Stimulated activated CD8-positive, alpha-beta memory T cell treated with anti-CD3 and anti-CD28 coated beads, Interleukin-4, amount 100 ng/mL, for 4 hours (primary cell): ENCODE measurements at regions not wholly inside any gene's neighbourhood (a gene's known extent, or its start where the extent isn't known, plus 50 kb on each side); places are given as distances from the start of the nearest gene placed in this dataset.
"Not testable (repeated sequence)": the region's sequence is repeated elsewhere in the genome, so short reads cannot be mapped to it uniquely, and the experiment has no call there.

Experiments used
- DNase-seq, 2 donors: peaks; one replicate each; pipeline ENCODE4 v3.0.0-alpha.2; 2020; ENCODE audit warnings: low read depth in 2 of 2, low spot score in 1 of 2

DNA sequence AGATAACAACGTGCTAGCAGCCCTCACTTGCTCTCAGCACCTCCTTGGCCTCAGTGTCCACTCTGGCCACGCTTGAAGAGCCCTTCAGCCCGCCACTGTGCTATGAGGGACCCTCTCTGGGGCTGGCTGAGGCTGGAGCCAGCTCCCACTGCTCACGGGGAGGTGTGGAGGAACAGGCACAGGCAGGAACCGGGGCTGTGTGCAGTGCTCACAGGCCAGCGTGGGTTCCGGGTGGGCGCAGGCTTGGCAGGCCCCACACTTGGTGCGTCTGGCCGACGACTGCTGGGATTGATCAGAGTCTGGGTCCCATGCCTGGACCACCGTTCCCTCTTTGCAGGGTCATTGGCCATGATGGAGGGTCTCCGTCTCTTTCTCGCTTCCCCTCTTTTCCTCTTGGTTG, 194.3 kb upstream of the GRAMD2B start:
- DNase-seq: no peak

DNA sequence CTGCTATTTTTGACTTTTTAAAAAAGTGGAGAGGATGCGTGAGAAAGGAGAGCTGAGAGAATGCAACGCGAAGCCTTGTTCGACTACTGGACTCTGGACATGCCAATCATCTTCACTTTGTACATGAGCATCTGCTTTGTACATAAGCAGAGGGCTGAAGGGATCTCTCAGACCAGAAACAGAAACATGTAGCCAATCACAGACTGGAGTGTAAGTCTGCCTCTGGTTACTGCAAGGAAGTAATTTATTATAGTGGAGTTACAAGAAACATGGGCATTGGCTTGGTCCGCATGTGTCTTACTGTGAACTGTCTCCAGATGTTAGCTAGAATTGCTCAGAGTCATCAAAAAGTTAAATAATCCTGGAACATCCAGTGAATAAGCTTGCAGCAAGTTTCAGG, 190.0 kb upstream of the GRAMD2B start:
- DNase-seq: no peak

GRCh38 chr5:126234563-126235195, 188.5 kb upstream of the GRAMD2B start:
- DNase-seq: no peak

- no peak for DNase-seq
These were observed 187.6 kb upstream of the GRAMD2B start for GRCh38 chr5:126235628-126236027.

DNA sequence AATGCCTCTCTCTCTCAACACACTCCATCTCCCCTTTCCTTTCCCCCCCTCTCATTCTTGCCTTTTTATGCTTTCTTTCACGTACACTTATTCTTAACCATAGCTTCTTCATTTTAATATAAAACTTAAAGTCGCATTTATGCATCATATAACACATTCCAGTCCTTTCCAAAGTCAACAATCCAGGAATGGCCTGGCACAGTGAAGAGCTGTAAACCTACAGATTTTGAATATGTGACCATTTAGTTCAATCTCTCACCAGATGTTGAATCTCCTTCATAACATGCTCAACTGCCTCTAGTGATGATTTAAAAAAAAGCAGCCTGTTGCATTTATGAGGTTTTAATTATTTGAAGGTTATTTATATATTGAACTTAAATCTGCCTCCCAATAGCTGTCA, 186.2 kb upstream of the GRAMD2B start:
- no peak for DNase-seq

DNA sequence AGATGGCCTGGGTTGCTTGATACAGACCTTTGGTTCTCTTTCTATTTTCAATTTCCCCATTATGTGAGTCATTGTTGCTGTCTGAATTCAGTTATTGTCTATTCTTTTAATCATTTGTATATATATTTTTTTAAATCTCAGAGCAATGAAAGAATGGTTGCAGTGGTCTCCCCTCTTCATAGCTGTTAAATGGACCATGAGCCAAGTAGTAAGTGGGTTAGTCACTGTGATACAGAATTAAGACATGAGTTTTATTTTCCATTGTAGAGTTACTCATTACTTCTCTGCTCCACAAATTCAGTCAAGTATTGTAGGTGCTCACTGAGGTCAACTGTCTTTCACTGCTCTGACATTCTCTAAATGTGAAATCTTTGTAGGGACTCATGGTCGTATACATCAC, 174.6 kb upstream of the GRAMD2B start:
- no peak for DNase-seq

DNA sequence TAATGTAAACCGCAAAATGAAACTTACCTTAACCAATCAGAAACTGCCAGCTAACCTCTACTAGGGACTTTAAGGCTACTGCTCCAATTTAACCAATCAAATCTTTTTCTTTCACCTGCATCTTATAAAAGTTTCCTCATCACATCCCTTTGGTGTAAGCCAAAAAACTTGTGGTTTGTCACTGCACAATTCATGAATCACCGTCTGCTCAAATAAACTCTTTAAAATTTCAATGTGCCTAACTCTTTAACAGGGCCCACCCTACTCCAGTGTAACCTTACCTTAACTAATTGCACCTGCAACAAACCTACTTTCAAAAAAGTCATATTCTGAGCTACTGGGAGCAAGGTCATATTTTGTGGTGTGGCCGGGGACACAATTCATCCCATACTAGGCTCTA, 172.2 kb upstream of the GRAMD2B start:
- DNase-seq: no peak

GRCh38 chr5:126253406-126253805, 169.8 kb upstream of the GRAMD2B start:
- DNase-seq: no peak

DNA sequence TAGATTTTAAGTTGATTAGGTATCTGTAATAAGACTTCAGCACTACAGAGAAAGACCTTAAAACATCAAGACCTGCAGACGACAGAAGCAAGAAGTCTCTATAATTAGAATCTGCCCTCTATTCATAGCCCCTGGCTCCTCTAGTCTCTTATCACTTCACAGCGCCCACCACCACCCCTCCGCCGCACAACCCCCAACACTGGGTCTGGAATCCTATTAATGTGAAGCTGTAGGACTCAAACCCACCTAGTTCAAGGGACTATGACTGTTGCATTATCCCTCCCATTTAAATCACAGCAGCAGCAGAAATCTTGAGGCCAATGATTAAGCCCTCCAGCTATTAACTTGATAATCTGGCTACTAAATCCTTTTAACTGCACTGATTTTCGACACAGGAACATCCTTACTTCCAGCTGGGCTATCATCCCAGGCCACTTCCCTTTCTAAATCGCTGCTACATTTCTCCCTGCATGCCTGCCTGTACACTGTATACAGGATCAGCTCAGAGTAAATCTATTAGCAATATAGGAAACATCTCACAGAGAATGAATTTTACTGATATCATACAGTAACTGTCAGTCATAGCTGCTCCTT, 159.5 kb upstream of the GRAMD2B start:
- DNase-seq: no peak

GRCh38 chr5:126265917-126266316, 157.3 kb upstream of the GRAMD2B start:
- DNase-seq: no peak

DNA sequence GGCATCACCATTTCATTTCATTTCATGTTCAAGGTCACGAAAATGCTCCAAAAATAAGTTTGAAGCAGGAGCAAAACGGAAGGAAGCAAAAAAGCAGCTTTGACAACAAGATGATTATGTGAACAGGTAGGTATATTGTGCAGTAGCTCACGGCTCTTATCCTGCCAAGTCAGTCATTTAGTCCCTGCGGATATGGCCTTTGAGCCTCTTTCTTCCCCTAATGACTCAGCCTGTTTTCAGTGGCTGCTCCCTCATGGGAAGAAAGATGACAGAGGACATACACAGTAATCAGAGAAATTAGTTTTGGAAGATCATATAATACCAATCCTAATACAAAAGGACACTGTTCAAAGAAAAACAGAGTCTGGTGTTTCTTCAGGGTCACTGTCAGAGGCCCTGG, 155.8 kb upstream of the GRAMD2B start:
- DNase-seq: no peak

GRCh38 chr5:126268697-126269315, 154.4 kb upstream of the GRAMD2B start:
- DNase-seq: no peak

- DNase-seq: no peak
These were observed 153.7 kb upstream of the GRAMD2B start for GRCh38 chr5:126269511-126269910.

DNA sequence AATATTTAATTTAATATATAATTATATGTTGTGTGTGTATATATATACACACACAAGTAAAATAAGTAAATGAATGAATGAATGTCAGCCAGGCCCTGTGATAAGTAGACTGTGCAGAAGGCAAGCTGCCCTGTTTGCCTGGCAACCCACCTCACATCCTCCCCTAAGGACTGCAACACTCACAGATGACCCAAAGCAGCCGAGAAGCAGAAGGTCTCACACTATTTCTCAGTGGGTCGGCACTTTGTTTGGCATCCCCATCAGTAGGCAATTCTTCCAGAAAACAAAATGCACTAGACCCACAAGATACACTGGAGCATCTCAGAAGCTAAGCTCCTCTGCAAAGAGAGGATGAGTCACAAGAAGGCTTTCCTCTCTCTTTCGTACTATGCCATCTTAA, 152.1 kb upstream of the GRAMD2B start:
- DNase-seq: no peak

GRCh38 chr5:126274076-126274762, 149.0 kb upstream of the GRAMD2B start:
- DNase-seq: no peak

- DNase-seq: no peak
These were observed 148.5 kb upstream of the GRAMD2B start for GRCh38 chr5:126274763-126275125.

GRCh38 chr5:126277762-126278161, 145.4 kb upstream of the GRAMD2B start:
- DNase-seq: no peak

GRCh38 chr5:126280343-126280742, 142.9 kb upstream of the GRAMD2B start:
- DNase-seq: no peak

DNA sequence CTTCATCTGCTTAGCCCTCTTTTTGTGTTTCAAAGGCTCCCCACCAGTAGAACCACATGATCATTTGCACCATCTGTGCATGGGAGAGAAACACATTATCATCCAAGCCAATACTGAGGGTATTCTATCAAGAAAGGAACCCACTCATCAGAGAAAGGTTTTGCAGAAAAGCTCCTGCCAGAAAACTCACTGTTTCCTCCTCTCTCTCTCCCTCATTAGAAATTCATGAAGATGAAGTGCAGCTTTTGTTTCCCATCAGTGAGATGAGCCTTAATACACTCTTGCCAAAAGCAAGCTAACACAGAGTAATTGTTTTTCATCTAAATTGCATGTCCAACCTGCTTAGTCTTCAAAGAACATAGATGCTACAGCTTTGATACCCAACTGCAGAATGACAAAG, 142.4 kb upstream of the GRAMD2B start:
- DNase-seq: no peak

GRCh38 chr5:126284977-126285696, 138.1 kb upstream of the GRAMD2B start:
- no peak for DNase-seq

DNA sequence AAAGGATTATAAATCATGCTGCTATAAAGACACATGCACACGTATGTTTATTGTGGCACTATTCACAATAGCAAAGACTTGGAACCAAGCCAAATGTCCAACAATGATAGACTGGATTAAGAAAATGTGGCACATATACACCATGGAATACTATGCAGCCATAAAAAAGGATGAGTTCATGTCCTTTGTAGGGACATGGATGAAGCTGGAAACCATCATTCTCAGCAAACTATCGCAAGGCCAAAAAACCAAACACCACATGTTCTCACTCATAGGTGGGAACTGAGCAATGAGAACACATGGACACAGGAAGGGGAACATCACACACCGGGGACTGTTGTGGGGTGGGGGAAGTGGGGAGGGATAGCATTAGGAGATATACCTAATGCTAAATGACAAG, 127.1 kb upstream of the GRAMD2B start:
- not testable (repeated sequence) for DNase-seq

- no peak for DNase-seq
These were observed 122.9 kb upstream of the GRAMD2B start for GRCh38 chr5:126300293-126300692.
